ENCODE measurements at regions not wholly inside any gene's neighbourhood (a gene's known extent, or its start where the extent isn't known, plus 50 kb on each side); places are given as distances from the start of the nearest gene placed in this dataset.

- Histone ChIP-seq H4K20me1 (ENCODE audit: insufficient read depth) (no peaks in the 10 kb centered on the region), H3K27ac (ENCODE audit: low read depth in 2 of 2, low read length in 1 of 2) (no peak overlapping the region; a peak in 1 of 4 replicates), H3K4me1 (ENCODE audit: control insufficient read depth in 1 of 2, insufficient read depth in 2 of 2, low read depth in 1 of 2, low read length in 1 of 2) (peaks cover 0 to 9% of the 10 kb centered on the region in 2 experiments; a peak in 2 of 4 replicates), H3K36me3 (replicated peaks in 1 of 2; ENCODE audit: control insufficient read depth in 1 of 2, insufficient read depth in 2 of 2, low read length in 1 of 2) (no peaks in the 10 kb centered on the region), H3K27me3 (ENCODE audit: insufficient read depth) (no peaks in the 10 kb centered on the region), H3K9me3 (no peaks in the 10 kb centered on the region), H3K9ac (no peak overlapping the region), H2AFZ (ENCODE audit: low read depth) (no peak overlapping the region), H3K79me2 (ENCODE audit: insufficient read depth) (no peaks in the 10 kb centered on the region), H3K4me3 (ENCODE audit: low read depth in 2 of 2, low read length in 1 of 2) (no peak overlapping the region), H3F3A (replicated peaks; ENCODE audit: insufficient read depth) (no peaks in the 10 kb centered on the region), H3K9me2 (no peaks in the 10 kb centered on the region), H3K4me2 (no peak overlapping the region)
- POLR2A ChIA-PET, result no interaction called here
- 0% methylated on average over 2 of the region's 2 CpGs for WGBS (ENCODE audit: low lambda C conversion rate)
- CTCF ChIA-PET, result interaction anchor here (1.2 to 1.4 kb wide), 2 partner anchors 16 to 201 kb away, joined by 3 to 4 read pairs; no protein-coding TSS in a partner anchor
- DNase-seq, result peak; percentile 12
- TF ChIP-seq NFIC (IDR thresholded peaks at IDR 0.05; ENCODE audit: borderline replicate concordance) (no peak), MEF2A (IDR thresholded peaks at IDR 0.05; ENCODE audit: borderline replicate concordance, low read depth) (no peak), RAD21 (IDR thresholded peaks at IDR 0.05; ENCODE audit: low read length) (no peak), EZH2phosphoT487 (IDR thresholded peaks at IDR 0.05; ENCODE audit: borderline replicate concordance, low read depth) (no peak), NRF1 (IDR thresholded peaks at IDR 0.05; ENCODE audit: low read depth, low read length) (no peak), GATA2 (CRISPR knock-in tag; IDR thresholded peaks at IDR 0.05) (peak; percentile 87), YY1 (IDR thresholded peaks at IDR 0.05; ENCODE audit: low read depth) (no peak), POLR2AphosphoS5 (IDR thresholded peaks at IDR 0.05; ENCODE audit: low read depth, low read length) (no peak), USF2 (IDR thresholded peaks at IDR 0.05; ENCODE audit: borderline replicate concordance, low read depth, low read length) (no peak), FOXM1 (IDR thresholded peaks at IDR 0.05; ENCODE audit: low read depth) (no peak), IRF3 (IDR thresholded peaks at IDR 0.05; ENCODE audit: low read depth, low read length) (no peak), RXRA (IDR thresholded peaks at IDR 0.05; ENCODE audit: borderline replicate concordance, low read depth) (no peak), PBX3 (IDR thresholded peaks at IDR 0.05) (no peak), EP300 (IDR thresholded peaks at IDR 0.05; ENCODE audit: borderline replicate concordance in 1 of 2, low read depth in 1 of 2, low read length in 1 of 2) (peak in 1 of 2 experiments; percentile 53; a peak in 1 of 4 replicates), ELF1 (IDR thresholded peaks at IDR 0.05) (no peak), SMC3 (IDR thresholded peaks at IDR 0.05; ENCODE audit: low read depth, low read length) (no peak), FOXJ3 (CRISPR knock-in tag; IDR thresholded peaks at IDR 0.05) (peak; percentile 62; the same call in 1 of the 2 replicates), MAX (IDR thresholded peaks at IDR 0.05; ENCODE audit: low read depth) (no peak), RCOR1 (IDR thresholded peaks at IDR 0.05; ENCODE audit: low read length) (peak; percentile 74; the same call in 1 of the 2 replicates), USF1 (IDR thresholded peaks at IDR 0.05; ENCODE audit: borderline replicate concordance, low read depth) (no peak), TEAD4 (IDR thresholded peaks at IDR 0.05; ENCODE audit: borderline replicate concordance, insufficient read depth) (no peak), SIN3A (IDR thresholded peaks at IDR 0.05; ENCODE audit: borderline replicate concordance, low read depth, low read length) (no peak), GABPA (IDR thresholded peaks at IDR 0.05; ENCODE audit: low read depth) (no peak), CHD2 (IDR thresholded peaks at IDR 0.05; ENCODE audit: low read length, partially characterized antibody) (peak; percentile 55), CTCF (IDR thresholded peaks at IDR 0.05) (no peak), ZBTB33 (IDR thresholded peaks at IDR 0.05; ENCODE audit: borderline replicate concordance, low read depth) (no peak)
These were observed 378.8 kb downstream of the OSTF1 start for GRCh38 chr9:75467142-75467541.
